ENCODE measurements at regions not wholly inside any gene's neighbourhood (a gene's known extent, or its start where the extent isn't known, plus 50 kb on each side); places are given as distances from the start of the nearest gene placed in this dataset.

DNA sequence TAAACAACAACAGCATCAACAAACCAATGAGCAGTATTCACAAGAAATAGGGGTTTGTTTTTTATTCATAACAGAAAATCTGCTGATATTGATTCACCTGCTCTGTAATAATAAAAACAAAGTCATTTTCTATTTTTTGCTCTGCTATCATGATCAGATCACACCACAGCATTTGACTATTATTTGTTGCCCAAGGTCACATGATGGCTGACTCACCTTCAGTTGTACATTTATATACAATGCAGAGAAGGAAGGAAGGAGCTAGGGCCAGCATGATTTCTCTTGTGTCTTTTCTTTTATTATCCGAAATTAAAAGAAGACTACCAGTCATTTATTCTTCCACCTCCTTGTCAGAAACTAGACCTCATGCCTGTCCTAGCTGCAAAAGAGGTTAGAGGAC lies 1427.7 kb upstream of the CELF4 start:
- TF ChIP-seq, protein P1, sequence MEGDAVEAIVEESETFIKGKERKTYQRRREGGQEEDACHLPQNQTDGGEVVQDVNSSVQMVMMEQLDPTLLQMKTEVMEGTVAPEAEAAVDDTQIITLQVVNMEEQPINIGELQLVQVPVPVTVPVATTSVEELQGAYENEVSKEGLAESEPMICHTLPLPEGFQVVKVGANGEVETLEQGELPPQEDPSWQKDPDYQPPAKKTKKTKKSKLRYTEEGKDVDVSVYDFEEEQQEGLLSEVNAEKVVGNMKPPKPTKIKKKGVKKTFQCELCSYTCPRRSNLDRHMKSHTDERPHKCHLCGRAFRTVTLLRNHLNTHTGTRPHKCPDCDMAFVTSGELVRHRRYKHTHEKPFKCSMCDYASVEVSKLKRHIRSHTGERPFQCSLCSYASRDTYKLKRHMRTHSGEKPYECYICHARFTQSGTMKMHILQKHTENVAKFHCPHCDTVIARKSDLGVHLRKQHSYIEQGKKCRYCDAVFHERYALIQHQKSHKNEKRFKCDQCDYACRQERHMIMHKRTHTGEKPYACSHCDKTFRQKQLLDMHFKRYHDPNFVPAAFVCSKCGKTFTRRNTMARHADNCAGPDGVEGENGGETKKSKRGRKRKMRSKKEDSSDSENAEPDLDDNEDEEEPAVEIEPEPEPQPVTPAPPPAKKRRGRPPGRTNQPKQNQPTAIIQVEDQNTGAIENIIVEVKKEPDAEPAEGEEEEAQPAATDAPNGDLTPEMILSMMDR (IDR thresholded peaks at IDR 0.05) = no peak
- TF ChIP-seq POLR2A (IDR thresholded peaks at IDR 0.05) = no peak
- no peak for TF ChIP-seq POLR2AphosphoS5 (IDR thresholded peaks at IDR 0.05)
